Small intestine (tissue), 7 donors: ENCODE measurements at regions not wholly inside any gene's neighbourhood (a gene's known extent, or its start where the extent isn't known, plus 50 kb on each side); places are given as distances from the start of the nearest gene placed in this dataset.

ENCODE experiments used
- DNase-seq, 2 donors: peaks; one replicate each; pipeline versions ENCODE4 v3.0.0 to v3.0.0-alpha.2; 2013
- FAIRE-seq: peaks from 2 replicates; lab custom pipeline; 2012; peaks lifted over from hg19 to GRCh38; lab: Jason Lieb, UNC
- H3K27ac ChIP-seq, 3 donors: one replicate each; pipeline ENCODE4 v1.5.1; 2013; ENCODE audit warnings: low read length in 2 of 3, mild to moderate bottlenecking in 2 of 3, control low read depth in 1 of 3, inconsistent platforms in 1 of 3, low read depth in 1 of 3, moderate library complexity in 1 of 3
- H3K27me3 ChIP-seq, 3 donors: one replicate each; pipeline ENCODE4 v1.6.1; 2013; ENCODE audit warnings: low read length in 3 of 3, inconsistent platforms in 1 of 3; ENCODE audit not compliant: control insufficient read depth in 3 of 3, insufficient read depth in 3 of 3
- H3K36me3 ChIP-seq, 3 donors: one replicate each; pipeline ENCODE4 v1.6.1; 2013; ENCODE audit warnings: low read length in 3 of 3, inconsistent platforms in 1 of 3, low read depth in 1 of 3, mild to moderate bottlenecking in 1 of 3, moderate library complexity in 1 of 3; ENCODE audit not compliant: control insufficient read depth in 3 of 3, insufficient read depth in 2 of 3
- H3K4me1 ChIP-seq, 3 donors: one replicate each; pipeline ENCODE4 v1.6.1; 2013; ENCODE audit warnings: low read length in 2 of 3, inconsistent platforms in 1 of 3, low read depth in 1 of 3, mild to moderate bottlenecking in 1 of 3, moderate library complexity in 1 of 3; ENCODE audit not compliant: control insufficient read depth in 3 of 3, insufficient read depth in 2 of 3
- H3K4me3 ChIP-seq, 3 donors: one replicate each; pipeline ENCODE4 v1.5.1; 2013; ENCODE audit warnings: low read length in 3 of 3, control low read depth in 1 of 3, inconsistent platforms in 1 of 3, low read depth in 1 of 3, mild to moderate bottlenecking in 1 of 3, moderate library complexity in 1 of 3
- H3K9me3 ChIP-seq, 2 donors: one replicate each; pipeline ENCODE4 v1.6.1; 2013; ENCODE audit warnings: low read depth in 1 of 2, low read length in 1 of 2; ENCODE audit not compliant: control insufficient read depth in 2 of 2, insufficient read depth in 1 of 2
- WGBS, 3 donors: extraction: QIAGEN DNeasy Blood & Tissue Kit; methylation state at CpG; one replicate each; pipeline ENCODE4 v1.1.7; 2013; 5-methylcytosine and 5-hydroxymethylcytosine counted together
- donor health status: healthy with polysubstance abuse.
- donor health status: control.
- donor health status: control.
- donor health status: Bipolar disorder and iron deficiency.
- donor health status: healthy.

GRCh38 chr17:56057869-56058268, 95.4 kb upstream of the ANKFN1 start:
- H3K27me3 ChIP-seq, result no peaks in the 10 kb centered on the region
- FAIRE-seq, result no peak
- H3K9me3 ChIP-seq, result no peaks in the 10 kb centered on the region
- DNase-seq, result no peak
- no peaks in the 10 kb centered on the region for H3K36me3 ChIP-seq
- no peak overlapping the region for H3K4me3 ChIP-seq
- 85 to 91% (median 88%) methylated on average over 3 of the region's 3 CpGs for WGBS, 3 donors
- H3K27ac ChIP-seq, result no peak overlapping the region
- no peaks in the 10 kb centered on the region for H3K4me1 ChIP-seq

GRCh38 chr17:56064506-56064905, 88.8 kb upstream of the ANKFN1 start:
- Histone ChIP-seq H3K36me3 (no peaks in the 10 kb centered on the region), H3K4me1 (no peaks in the 10 kb centered on the region), H3K27me3 (no peaks in the 10 kb centered on the region), H3K27ac (no peak overlapping the region), H3K9me3 (peaks cover 0 to 6% of the 10 kb centered on the region in 2 donors), H3K4me3 (no peak overlapping the region)
- no peak for FAIRE-seq
- WGBS, 3 donors, result 67 to 86% (median 74%) methylated on average over 7 of the region's 7 CpGs
- no peak for DNase-seq

- Histone ChIP-seq H3K9me3 (peaks cover 0 to 3% of the 10 kb centered on the region in 2 donors), H3K4me1 (no peaks in the 10 kb centered on the region), H3K4me3 (no peak overlapping the region), H3K36me3 (no peaks in the 10 kb centered on the region), H3K27me3 (no peaks in the 10 kb centered on the region), H3K27ac (no peak overlapping the region)
- WGBS, 3 donors, result 68 to 79% (median 68%) methylated on average over 6 of the region's 6 CpGs
- DNase-seq (no peak), FAIRE-seq (no peak)
Measured at GRCh38 chr17:56074361-56074890, 78.8 kb upstream of the ANKFN1 start.

- FAIRE-seq (no peak), DNase-seq (no peak)
- peaks cover 0 to 3% of the 10 kb centered on the region in 2 donors for H3K9me3 ChIP-seq
- no peaks in the 10 kb centered on the region for H3K27me3 ChIP-seq
- no peaks in the 10 kb centered on the region for H3K4me1 ChIP-seq
- H3K4me3 ChIP-seq, result no peak overlapping the region
- H3K27ac ChIP-seq, result no peak overlapping the region
- H3K36me3 ChIP-seq, result no peaks in the 10 kb centered on the region
Measured at GRCh38 chr17:56076980-56077379, 76.3 kb upstream of the ANKFN1 start.

GRCh38 chr17:56083475-56083874, 69.8 kb upstream of the ANKFN1 start:
- DNase-seq (no peak), FAIRE-seq (no peak)
- WGBS, 3 donors, result 76 to 81% (median 80%) methylated on average over 2 of the region's 2 CpGs
- no peaks in the 10 kb centered on the region for H3K9me3 ChIP-seq
- no peaks in the 10 kb centered on the region for H3K27me3 ChIP-seq
- H3K4me1 ChIP-seq, result no peaks in the 10 kb centered on the region
- H3K36me3 ChIP-seq, result no peaks in the 10 kb centered on the region
- no peak overlapping the region for H3K27ac ChIP-seq
- no peak overlapping the region for H3K4me3 ChIP-seq

GRCh38 chr17:56085576-56086267, 67.6 kb upstream of the ANKFN1 start:
- Histone ChIP-seq H3K36me3 (no peaks in the 10 kb centered on the region), H3K9me3 (no peaks in the 10 kb centered on the region), H3K27me3 (no peaks in the 10 kb centered on the region), H3K27ac (no peak overlapping the region), H3K4me3 (no peak overlapping the region), H3K4me1 (no peaks in the 10 kb centered on the region)
- no peak for FAIRE-seq
- DNase-seq, result no peak
- WGBS, 3 donors, result 88 to 97% (median 92%) methylated on average over 3 of the region's 3 CpGs

GRCh38 chr17:56087199-56087598, 66.1 kb upstream of the ANKFN1 start:
- no peak overlapping the region for H3K4me3 ChIP-seq
- no peak for FAIRE-seq
- H3K9me3 ChIP-seq, result no peaks in the 10 kb centered on the region
- 47 to 64% (median 50%) methylated on average over 3 of the region's 3 CpGs for WGBS, 3 donors
- DNase-seq, result no peak
- H3K36me3 ChIP-seq, result no peaks in the 10 kb centered on the region
- H3K27me3 ChIP-seq, result no peaks in the 10 kb centered on the region
- no peaks in the 10 kb centered on the region for H3K4me1 ChIP-seq
- H3K27ac ChIP-seq, result no peak overlapping the region

- H3K27me3 ChIP-seq, result no peaks in the 10 kb centered on the region
Measured at GRCh38 chr17:56096026-56096810, 57.1 kb upstream of the ANKFN1 start.

More at GRCh38 chr17:56096026-56096810, 57.1 kb upstream of the ANKFN1 start:
- Histone ChIP-seq H3K36me3 (no peaks in the 10 kb centered on the region), H3K4me3 (no peak overlapping the region), H3K4me1 (no peaks in the 10 kb centered on the region), H3K27ac (no peak overlapping the region), H3K9me3 (no peaks in the 10 kb centered on the region)
- WGBS, 3 donors, result 61 to 65% (median 62%) methylated on average over 3 of the region's 3 CpGs
- DNase-seq (no peak), FAIRE-seq (no peak)
